GM12873 (cell line): ENCODE measurements at regions not wholly inside any gene's neighbourhood (a gene's known extent, or its start where the extent isn't known, plus 50 kb on each side); places are given as distances from the start of the nearest gene placed in this dataset.

Experiments
- TF ChIP-seq, protein P1 (sequence below): IDR thresholded peaks from 2 replicates; pipeline ENCODE4 v1.5.1; 2012; ENCODE audit warnings: low read depth, mild to moderate bottlenecking, moderate library complexity, low read length, control low read depth; ENCODE audit not compliant: insufficient read depth; ENCODE audit errors: missing control alignments

DNA sequence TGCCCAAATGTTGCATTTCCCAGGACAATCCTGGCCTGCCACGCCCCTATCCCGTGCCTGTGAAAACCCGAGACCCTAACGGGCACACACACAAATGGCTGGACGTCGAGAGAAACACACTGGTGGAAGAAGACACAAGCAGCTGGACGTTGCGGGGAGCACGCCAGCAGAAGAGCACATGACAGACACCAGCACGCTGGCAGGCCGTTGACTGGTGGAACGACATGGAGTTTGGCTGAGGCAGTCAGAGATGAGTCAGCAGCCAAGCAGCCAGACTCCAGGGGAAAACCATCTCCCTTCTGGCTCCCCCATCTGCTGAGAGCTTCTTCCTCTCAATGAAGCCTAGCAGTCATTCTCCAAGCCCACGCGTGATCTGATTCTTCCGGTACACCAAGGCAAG, 606.7 kb upstream of the LRRC4C start:
- TF ChIP-seq, protein P1, sequence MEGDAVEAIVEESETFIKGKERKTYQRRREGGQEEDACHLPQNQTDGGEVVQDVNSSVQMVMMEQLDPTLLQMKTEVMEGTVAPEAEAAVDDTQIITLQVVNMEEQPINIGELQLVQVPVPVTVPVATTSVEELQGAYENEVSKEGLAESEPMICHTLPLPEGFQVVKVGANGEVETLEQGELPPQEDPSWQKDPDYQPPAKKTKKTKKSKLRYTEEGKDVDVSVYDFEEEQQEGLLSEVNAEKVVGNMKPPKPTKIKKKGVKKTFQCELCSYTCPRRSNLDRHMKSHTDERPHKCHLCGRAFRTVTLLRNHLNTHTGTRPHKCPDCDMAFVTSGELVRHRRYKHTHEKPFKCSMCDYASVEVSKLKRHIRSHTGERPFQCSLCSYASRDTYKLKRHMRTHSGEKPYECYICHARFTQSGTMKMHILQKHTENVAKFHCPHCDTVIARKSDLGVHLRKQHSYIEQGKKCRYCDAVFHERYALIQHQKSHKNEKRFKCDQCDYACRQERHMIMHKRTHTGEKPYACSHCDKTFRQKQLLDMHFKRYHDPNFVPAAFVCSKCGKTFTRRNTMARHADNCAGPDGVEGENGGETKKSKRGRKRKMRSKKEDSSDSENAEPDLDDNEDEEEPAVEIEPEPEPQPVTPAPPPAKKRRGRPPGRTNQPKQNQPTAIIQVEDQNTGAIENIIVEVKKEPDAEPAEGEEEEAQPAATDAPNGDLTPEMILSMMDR: no peak

DNA sequence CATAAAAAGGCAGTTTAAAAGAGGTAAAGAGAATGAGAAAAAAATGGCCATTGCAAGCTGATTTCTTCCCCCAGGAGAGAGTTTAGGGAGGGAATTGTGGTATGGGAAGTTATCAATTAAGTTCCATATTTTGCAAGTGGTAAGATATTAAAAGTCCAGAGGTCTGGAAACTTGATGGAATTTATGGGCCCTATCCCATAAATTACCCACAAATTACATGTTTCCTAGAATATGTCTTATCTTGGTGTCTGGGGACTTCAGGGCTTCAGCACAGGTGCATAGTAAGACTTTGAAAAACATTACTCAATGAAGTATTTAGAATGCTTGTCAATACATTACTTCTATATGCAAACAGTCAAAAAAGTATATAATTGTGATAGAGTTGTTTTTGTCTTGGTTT, 614.9 kb upstream of the LRRC4C start:
- TF ChIP-seq, protein P1: no peak

DNA sequence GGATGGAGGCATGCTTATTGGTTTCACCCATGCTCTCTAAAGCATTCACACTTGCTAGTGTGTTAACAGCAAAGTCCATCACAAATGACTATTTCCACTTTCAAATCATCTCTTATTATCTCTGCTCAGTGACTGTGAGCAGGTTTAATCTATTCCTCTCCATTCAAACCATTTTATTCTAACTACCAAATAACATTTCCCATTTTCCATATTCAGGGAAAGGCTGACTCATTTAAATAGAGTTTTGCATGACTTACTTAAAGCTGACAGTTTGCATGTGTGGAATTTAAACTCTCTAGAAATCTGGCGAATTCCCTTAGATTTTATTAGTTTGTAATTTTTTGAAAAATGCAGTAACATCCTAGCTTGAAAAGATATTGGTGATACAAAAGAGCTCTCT, 615.7 kb upstream of the LRRC4C start:
- TF ChIP-seq, protein P1: no peak

DNA sequence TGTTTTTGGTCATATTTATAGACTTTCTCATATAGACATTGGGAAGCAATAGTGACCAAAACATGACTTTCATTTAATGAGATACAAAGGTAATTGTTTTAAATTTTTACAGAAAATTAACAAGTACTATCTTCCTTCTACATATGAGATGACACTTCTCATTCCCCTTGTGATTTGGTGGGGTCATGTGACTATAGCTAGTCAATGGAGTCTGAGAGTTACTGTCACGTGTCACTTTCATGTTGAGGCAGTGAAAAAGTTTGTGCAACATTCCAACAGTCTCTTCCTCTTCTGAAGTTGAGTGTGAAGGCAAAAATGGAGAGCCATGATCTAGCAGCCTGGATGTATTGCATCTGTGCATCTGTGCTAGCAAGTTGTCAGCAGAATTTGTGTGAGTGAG, 618.3 kb upstream of the LRRC4C start:
- TF ChIP-seq, protein P1: no peak

DNA sequence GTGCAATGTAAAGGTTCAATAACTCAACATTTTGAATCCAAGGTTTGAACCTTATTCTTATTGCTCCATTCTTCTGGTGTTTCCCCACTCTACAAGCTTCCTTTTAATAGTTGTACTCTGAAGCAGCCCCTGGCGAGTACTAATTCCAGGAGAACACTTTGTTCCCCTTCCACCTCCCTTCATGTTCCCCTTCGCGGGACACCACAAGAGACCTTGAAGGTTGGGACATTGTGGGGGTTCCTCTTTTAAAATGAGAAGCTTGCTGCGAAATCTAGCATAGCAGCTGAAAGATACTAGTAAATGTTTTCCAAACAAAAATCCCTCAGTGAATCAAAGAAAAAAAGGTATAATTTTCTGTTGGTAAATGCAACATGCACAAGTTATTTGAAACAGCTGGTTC, 626.3 kb upstream of the LRRC4C start:
- TF ChIP-seq, protein P1: no peak

DNA sequence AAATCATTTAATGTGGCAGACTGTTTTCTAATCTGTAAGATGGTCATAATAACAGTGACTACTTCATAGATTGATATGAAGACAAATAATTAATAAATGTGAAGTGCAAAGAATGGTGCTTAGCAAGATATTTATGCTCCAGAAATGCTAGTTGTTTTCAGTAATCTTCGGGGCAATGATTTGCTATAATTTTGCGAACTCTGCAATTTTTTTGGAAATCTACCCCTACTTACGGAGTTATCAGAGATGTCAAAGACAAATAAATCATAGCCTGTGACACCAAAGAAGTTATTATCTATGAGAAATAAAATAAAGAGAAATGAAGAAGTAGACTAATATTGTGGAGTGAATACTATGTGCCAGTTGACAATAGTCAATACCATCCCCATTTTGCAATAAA, 634.1 kb upstream of the LRRC4C start:
- TF ChIP-seq, protein P1: no peak

DNA sequence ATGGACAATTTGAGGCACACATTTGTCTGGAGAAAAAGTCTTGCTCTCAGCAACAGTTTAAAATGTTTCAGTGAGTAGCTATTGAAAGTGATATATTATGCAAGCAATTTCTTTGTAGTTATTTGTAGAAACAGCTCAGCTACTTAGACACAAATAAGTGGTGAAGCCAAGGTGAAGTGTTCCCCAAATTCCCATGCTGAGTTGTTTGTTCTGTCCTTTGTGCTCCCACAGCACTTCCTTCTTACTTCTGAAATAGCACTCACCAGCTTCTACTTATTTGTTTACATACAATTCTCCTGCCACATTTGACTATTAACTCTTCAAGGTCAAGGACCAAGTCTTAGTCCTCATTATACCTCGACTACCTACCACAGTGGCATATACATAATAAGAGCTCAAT, 638.6 kb upstream of the LRRC4C start:
- TF ChIP-seq, protein P1: no peak
